ENCODE measurements at regions not wholly inside any gene's neighbourhood (a gene's known extent, or its start where the extent isn't known, plus 50 kb on each side); places are given as distances from the start of the nearest gene placed in this dataset.
"Not testable (repeated sequence)": the region's sequence is repeated elsewhere in the genome, so short reads cannot be mapped to it uniquely, and the experiment has no call there.

DNA sequence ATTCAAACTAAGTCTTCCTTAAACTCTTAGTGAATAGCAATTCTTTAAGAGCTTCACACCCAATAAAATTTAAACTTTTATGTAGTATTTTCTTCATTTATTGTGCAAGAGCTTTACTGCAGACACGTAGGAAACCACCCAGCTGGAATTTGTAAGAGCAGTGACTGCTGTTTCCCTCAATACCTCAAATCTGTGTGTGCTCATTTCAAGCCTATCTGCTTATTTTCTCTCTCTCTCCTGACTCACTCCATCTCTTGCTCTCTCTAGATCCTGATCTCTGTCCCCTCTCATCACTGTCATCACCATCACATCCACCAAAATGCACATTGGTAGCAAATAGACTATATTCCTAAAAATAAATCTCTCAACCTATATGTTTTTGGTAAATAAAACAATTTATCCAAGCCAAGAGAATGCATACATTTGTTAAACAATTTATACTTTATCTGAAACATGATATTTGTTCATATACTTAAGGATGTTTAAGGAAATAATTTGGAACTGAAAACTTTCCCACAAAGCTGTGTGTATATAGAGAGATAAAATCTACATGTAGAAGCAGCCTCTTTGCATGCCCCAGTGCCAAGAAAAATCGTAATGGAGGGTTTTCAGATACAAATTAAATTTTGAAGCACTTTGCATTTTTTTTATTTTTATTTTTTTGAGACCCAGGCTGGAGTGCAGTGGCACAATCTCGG lies 273.0 kb downstream of the TFAP2A start:
- H3K9me3 Mint-ChIP-seq = peaks cover 8% of the 10 kb centered on the region
- H3K36me3 Mint-ChIP-seq (ENCODE audit: low read depth) = no peaks in the 10 kb centered on the region
- peaks cover 13% of the 10 kb centered on the region for H3K4me1 Mint-ChIP-seq
- TF ChIP-seq, protein P1, sequence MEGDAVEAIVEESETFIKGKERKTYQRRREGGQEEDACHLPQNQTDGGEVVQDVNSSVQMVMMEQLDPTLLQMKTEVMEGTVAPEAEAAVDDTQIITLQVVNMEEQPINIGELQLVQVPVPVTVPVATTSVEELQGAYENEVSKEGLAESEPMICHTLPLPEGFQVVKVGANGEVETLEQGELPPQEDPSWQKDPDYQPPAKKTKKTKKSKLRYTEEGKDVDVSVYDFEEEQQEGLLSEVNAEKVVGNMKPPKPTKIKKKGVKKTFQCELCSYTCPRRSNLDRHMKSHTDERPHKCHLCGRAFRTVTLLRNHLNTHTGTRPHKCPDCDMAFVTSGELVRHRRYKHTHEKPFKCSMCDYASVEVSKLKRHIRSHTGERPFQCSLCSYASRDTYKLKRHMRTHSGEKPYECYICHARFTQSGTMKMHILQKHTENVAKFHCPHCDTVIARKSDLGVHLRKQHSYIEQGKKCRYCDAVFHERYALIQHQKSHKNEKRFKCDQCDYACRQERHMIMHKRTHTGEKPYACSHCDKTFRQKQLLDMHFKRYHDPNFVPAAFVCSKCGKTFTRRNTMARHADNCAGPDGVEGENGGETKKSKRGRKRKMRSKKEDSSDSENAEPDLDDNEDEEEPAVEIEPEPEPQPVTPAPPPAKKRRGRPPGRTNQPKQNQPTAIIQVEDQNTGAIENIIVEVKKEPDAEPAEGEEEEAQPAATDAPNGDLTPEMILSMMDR (IDR thresholded peaks at IDR 0.05; ENCODE audit: unreplicated experiment in 3 of 3) = no peak
- no peak overlapping the region for H3K27ac Mint-ChIP-seq
- no peak overlapping the region for H3K4me3 Mint-ChIP-seq
- peaks cover 3% of the 10 kb centered on the region for H3K27me3 Mint-ChIP-seq (ENCODE audit: low read depth)

DNA sequence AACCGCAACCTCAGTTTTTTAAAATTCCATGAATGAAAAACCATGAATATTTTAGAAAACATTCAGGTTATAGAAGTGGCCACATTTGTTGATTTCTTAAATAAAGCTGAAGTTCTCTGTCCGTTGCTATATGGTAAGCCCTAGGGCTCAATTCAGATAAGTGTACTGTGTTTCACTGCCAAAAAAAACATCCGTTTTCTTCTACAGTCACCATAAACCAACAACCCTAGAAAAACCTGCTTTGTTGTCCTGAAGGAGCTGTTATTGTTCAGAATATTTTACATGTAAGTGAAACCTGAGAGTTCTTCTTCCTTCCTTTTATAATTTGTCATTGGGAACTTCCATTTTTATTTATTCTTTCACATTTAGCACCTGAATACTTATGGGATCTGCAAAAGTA lies 274.1 kb downstream of the TFAP2A start:
- TF ChIP-seq, protein P1 (IDR thresholded peaks at IDR 0.05; ENCODE audit: unreplicated experiment in 3 of 3) = no peak
- H3K36me3 Mint-ChIP-seq (ENCODE audit: low read depth) = no peaks in the 10 kb centered on the region
- H3K4me3 Mint-ChIP-seq = no peak overlapping the region
- peaks cover 3% of the 10 kb centered on the region for H3K27me3 Mint-ChIP-seq (ENCODE audit: low read depth)
- peaks cover 8% of the 10 kb centered on the region for H3K9me3 Mint-ChIP-seq
- no peak overlapping the region for H3K27ac Mint-ChIP-seq
- H3K4me1 Mint-ChIP-seq = peaks cover 13% of the 10 kb centered on the region

DNA sequence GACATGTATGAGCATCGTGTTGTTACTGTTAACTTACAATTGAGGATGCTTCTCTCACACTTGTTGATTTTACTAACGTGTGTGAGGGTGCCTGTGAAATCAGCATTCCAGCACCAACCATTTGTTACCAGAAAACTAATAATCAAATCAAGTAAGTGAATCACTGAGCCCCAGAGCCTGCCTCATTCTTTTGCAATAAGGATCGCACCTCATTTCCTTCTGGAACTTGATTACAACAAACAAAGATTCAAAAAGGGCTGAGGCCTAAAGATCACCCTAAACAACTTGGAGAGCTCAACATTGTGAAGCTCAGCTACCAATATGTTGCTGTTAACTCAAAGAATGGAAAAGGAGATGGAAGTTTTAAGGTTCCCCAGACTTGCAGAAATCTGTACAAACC lies 274.7 kb downstream of the TFAP2A start:
- TF ChIP-seq, protein P1 (IDR thresholded peaks at IDR 0.05; ENCODE audit: unreplicated experiment in 3 of 3) = no peak
- H3K9me3 Mint-ChIP-seq = peaks cover 12% of the 10 kb centered on the region
- H3K27me3 Mint-ChIP-seq (ENCODE audit: low read depth) = peaks cover 3% of the 10 kb centered on the region
- no peaks in the 10 kb centered on the region for H3K36me3 Mint-ChIP-seq (ENCODE audit: low read depth)
- H3K4me1 Mint-ChIP-seq = peaks cover 13% of the 10 kb centered on the region
- no peak overlapping the region for H3K27ac Mint-ChIP-seq
- no peak overlapping the region for H3K4me3 Mint-ChIP-seq

DNA sequence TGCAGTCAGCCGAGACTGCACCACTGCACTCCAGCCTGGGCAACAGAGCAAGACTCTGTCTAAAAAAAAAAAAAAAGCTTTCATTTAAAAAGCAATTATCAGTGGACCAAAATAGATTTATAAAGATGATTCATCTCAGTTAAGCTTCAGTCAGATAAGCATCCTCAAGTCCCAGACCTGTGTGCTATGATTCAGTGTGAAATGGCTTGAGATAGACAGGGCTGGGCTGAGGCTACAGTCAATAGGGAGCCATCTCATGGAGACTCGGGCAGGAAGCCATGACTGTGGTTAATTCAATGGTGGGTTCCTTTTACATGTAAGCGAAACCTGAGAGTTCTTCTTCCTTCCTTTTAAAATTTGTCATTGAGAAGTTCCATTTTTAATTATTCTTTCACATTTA lies 276.0 kb downstream of the TFAP2A start:
- peaks cover 3% of the 10 kb centered on the region for H3K27me3 Mint-ChIP-seq (ENCODE audit: low read depth)
- H3K4me1 Mint-ChIP-seq = peaks cover 13% of the 10 kb centered on the region
- H3K36me3 Mint-ChIP-seq (ENCODE audit: low read depth) = no peaks in the 10 kb centered on the region
- TF ChIP-seq, protein P1 (IDR thresholded peaks at IDR 0.05; ENCODE audit: unreplicated experiment in 3 of 3) = no peak
- no peak overlapping the region for H3K27ac Mint-ChIP-seq
- H3K9me3 Mint-ChIP-seq = peaks cover 15% of the 10 kb centered on the region
- H3K4me3 Mint-ChIP-seq = no peak overlapping the region

DNA sequence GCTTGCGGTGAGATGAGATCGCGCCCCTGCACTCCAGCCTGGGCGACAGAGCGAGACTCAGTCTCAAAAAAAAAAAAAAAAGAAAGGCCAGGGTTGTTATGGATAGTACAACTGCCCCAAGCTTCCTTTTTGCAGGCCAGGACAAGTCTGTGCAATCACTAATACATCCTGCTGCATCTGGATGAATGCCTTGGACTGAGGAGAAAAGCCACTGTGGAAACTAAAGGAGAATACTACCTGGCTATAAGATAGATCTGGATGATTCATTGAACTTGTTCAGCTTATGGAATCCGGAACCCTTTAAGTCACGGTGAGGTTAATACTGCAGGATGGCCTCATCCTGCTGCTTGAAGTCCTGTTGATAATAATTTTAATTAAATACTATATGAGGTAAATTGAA lies 278.2 kb downstream of the TFAP2A start:
- TF ChIP-seq, protein P1 (IDR thresholded peaks at IDR 0.05; ENCODE audit: unreplicated experiment in 3 of 3) = no peak

DNA sequence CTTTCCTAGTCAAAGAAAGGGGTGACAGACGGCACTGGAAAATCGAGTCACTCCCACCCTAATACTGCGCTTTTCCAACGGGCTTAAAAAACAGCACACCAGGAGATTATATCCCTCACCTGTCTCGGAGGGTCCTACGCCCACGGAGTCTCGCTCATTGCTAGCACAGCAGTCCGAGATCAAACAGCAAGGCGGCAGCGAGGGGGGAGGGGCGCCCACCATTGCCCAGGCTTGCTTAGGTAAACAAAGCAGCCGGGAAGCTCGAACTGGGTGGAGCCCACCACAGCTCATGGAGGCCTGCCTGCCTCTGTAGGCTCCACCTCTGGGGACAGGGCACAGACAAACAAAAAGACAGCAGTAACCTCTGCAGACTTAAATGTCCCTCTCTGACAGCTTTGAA lies 280.7 kb downstream of the TFAP2A start:
- H3K4me1 Mint-ChIP-seq; H3K4me3 Mint-ChIP-seq; H3K36me3 Mint-ChIP-seq (ENCODE audit: low read depth); H3K27me3 Mint-ChIP-seq (ENCODE audit: low read depth); H3K27ac Mint-ChIP-seq: not testable (repeated sequence)
- peaks cover 36% of the 10 kb centered on the region for H3K9me3 Mint-ChIP-seq

More for the DNA sequence above, 278.2 kb downstream of the TFAP2A start:
- Mint-ChIP-seq H3K27me3 (ENCODE audit: low read depth) (peaks cover under 1% of the 10 kb centered on the region), H3K4me3 (no peak overlapping the region), H3K36me3 (ENCODE audit: low read depth) (no peaks in the 10 kb centered on the region), H3K4me1 (peaks cover 9% of the 10 kb centered on the region), H3K27ac (no peak overlapping the region), H3K9me3 (peaks cover 29% of the 10 kb centered on the region)

All from nephron (organoid).